HepG2 (cell line): ENCODE measurements at regions not wholly inside any gene's neighbourhood (a gene's known extent, or its start where the extent isn't known, plus 50 kb on each side); places are given as distances from the start of the nearest gene placed in this dataset.

ENCODE experiments used
- ATAC-seq: fragments of 200-7000 bp; cut with Tn5 transposase; 3 replicates; pipeline ENCODE4 v1.9.1; 2020; ENCODE audit warnings: mild to moderate bottlenecking, moderate library complexity
- BruUV-seq: library from RNA; stranded (reverse); fragments of 400-500 nt; replicated peaks from 2 replicates; lab custom pipeline; 2021; lab: Mats Ljungman, UMichigan
- CTCF ChIA-PET: fragments of 300-600 bp; formaldehyde crosslinking; extraction: SDS; loops from one replicate; lab custom pipeline; 2021; ENCODE audit warnings: low total read pairs, inconsistent platforms, low intra/inter-chr PET ratio; lab: Yijun Ruan, JAX
- POLR2A ChIA-PET: fragments of 350-600 bp; sonication (Branson Sonifier 250); formaldehyde crosslinking; loops from one replicate; lab custom pipeline; 2020; ENCODE audit warnings: antibody characterized with exemption, inconsistent platforms; lab: Yijun Ruan, JAX
- DNase-seq: peaks from one replicate; pipeline ENCODE4 v3.0.0-alpha.2; 2015; ENCODE audit warnings: low spot score
- FAIRE-seq: peaks from 3 replicates; lab custom pipeline; 2011; peaks lifted over from hg19 to GRCh38; lab: Jason Lieb, UNC
- H2AFZ ChIP-seq: one replicate; pipeline ENCODE4 v1.6.1; 2011; ENCODE audit warnings: low read length, inconsistent platforms
- H3K27ac ChIP-seq: fragments of 300-600 bp; 3 replicates; pipeline ENCODE4 v1.8.0; 2011; ENCODE audit warnings: mixed run types, mild to moderate bottlenecking, mixed read lengths, low read length, inconsistent platforms; ENCODE audit not compliant: insufficient read depth; ENCODE audit errors: extremely low read length
- H3K27me3 ChIP-seq, 2 experiments: fragments of 200-600 bp in 1 of 2; 2 replicates in 1 of 2; 3 replicates in 1 of 2; pipeline versions ENCODE4 v1.6.0 to v1.8.0; 2011; ENCODE audit warnings: low read length in 2 of 2, mild to moderate bottlenecking in 2 of 2, moderate library complexity in 2 of 2, inconsistent platforms in 1 of 2; ENCODE audit not compliant: insufficient read depth in 2 of 2, control insufficient read depth in 1 of 2
- H3K36me3 ChIP-seq, 2 experiments: fragments of 200-600 bp in 1 of 2; replicated peaks in 1 of 2; 2 replicates in 1 of 2; 3 replicates in 1 of 2; pipeline versions ENCODE4 v1.5.1 to v1.8.0; 2011; ENCODE audit warnings: low read length in 2 of 2, inconsistent platforms in 1 of 2; ENCODE audit not compliant: insufficient read depth in 2 of 2, control insufficient read depth in 1 of 2
- H3K4me1 ChIP-seq: 2 replicates; pipeline ENCODE4 v1.5.1; 2012; ENCODE audit warnings: low read length, inconsistent platforms; ENCODE audit not compliant: insufficient read depth
- H3K4me2 ChIP-seq: 2 replicates; pipeline ENCODE4 v1.6.0; 2011; ENCODE audit warnings: low read depth, low read length, inconsistent platforms
- H3K4me3 ChIP-seq, 3 experiments: fragments of 200-600 bp in 1 of 3; sonication (generic), shearing (Covaris generic) in 1 of 3; replicated peaks in 1 of 3; 2 replicates each; pipeline ENCODE4 v1.5.1; 2011 to 2016; ENCODE audit warnings: low read length in 3 of 3, inconsistent platforms in 2 of 3, low read depth in 2 of 3, mild to moderate bottlenecking in 2 of 3, control low read depth in 1 of 3, mixed read lengths in 1 of 3; ENCODE audit not compliant: insufficient read depth in 1 of 3
- H3K79me2 ChIP-seq: one replicate; pipeline ENCODE4 v1.6.1; 2011; ENCODE audit warnings: low read length, inconsistent platforms; ENCODE audit not compliant: insufficient read depth
- H3K9ac ChIP-seq: 2 replicates; pipeline ENCODE4 v1.6.0; 2011; ENCODE audit warnings: mild to moderate bottlenecking, low read depth, low read length, inconsistent platforms; ENCODE audit not compliant: insufficient read depth
- H3K9me3 ChIP-seq: 2 replicates; pipeline ENCODE4 v1.5.1; 2012; ENCODE audit warnings: mild to moderate bottlenecking, low read length
- H4K20me1 ChIP-seq: 2 replicates; pipeline ENCODE4 v1.6.0; 2011; ENCODE audit warnings: inconsistent platforms, mild to moderate bottlenecking, low read length, moderate library complexity; ENCODE audit not compliant: insufficient read depth
- PHF20 ChIP-seq: sonication (generic); formaldehyde crosslinking; IDR thresholded peaks from 2 replicates; pipeline ENCODE4 v1.5.0; 2020; ENCODE audit warnings: mild to moderate bottlenecking, missing genetic modification reagents
- SIX4 ChIP-seq: sonication (generic); formaldehyde crosslinking; IDR thresholded peaks from 2 replicates; pipeline ENCODE4 v1.4.0; 2020; ENCODE audit warnings: missing genetic modification reagents
- SRSF9 ChIP-seq: fragments of 200-400 bp; formaldehyde crosslinking; IDR thresholded peaks from 2 replicates; pipeline ENCODE4 v1.6.1; 2018; ENCODE audit warnings: borderline replicate concordance, mild to moderate bottlenecking, low read depth, low read length; ENCODE audit not compliant: insufficient read depth, poor library complexity, severe bottlenecking
- WGBS: methylation state at CpG from one replicate; pipeline ENCODE4 v1.1.6; 2017; ENCODE audit warnings: low lambda C conversion rate; 5-methylcytosine and 5-hydroxymethylcytosine counted together
- in situ Hi-C: cut with HindIII; loops from 2 replicates; pipeline ENCODE4 v1.10.0; 2017; ENCODE audit warnings: low pct_unique_long_range_greater_than_20kb; ENCODE audit not compliant: extremely low pct_ligation_motif_present
- intact Hi-C: fragments of 100-400 bp; cut with micrococcal nuclease; formaldehyde crosslinking; loops from one replicate; pipeline ENCODE4 v1.10.0; 2022; ENCODE audit not compliant: unreplicated experiment
- TF ChIP-seq, protein P1 (sequence below): sonication (generic); formaldehyde crosslinking; IDR thresholded peaks from 2 replicates; pipeline ENCODE4 v1.4.0; 2020; ENCODE audit warnings: missing genetic modification reagents, mild to moderate bottlenecking, borderline replicate concordance

DNA sequence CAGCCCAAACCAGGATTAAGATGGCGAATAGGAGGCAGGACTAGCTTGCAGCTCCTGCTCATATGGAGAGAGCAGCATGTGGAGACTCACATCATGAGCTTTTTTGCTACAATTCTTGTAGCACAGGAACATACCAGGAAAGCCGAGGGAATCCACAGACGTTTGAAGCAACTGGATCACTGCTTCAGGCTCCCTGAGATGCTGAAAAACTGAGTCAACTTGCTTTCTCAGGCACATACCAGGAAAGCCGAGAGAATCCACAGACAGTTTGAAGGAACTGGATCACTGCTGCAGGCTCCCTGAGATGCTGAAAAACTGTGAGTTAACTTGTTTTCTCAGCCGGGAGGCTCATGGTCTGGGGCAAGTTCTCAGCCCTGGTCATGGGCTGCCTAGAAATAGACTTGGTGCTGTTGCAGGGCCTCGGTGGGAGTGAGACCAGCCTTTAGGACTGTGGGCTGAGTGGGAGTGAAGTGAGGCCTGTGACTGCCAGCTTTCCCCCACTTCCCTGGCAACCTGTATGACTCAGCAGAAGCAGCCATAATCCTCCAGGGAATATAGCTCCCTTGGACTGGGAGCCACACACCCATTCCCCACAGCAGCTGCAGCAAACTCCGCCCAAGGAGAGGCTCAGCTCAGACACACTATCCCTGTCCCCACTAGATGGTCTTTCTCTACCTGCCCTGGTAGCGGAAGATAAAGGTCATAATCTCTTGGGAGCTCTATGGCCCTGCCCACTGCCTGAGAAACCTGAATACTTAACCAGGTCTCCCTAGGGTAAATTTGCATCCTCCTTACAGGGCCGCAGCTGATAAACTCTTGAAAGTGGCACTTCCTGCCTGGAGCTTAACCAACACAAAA is 51.9 kb upstream of the PFN2 start:
- CTCF ChIA-PET: no interaction called here
- in situ Hi-C loops (no loop called here), intact Hi-C loops (no loop called here)
- Histone ChIP-seq H3K27me3 (no peaks in the 10 kb centered on the region), H2AFZ (no peak overlapping the region), H3K79me2 (no peaks in the 10 kb centered on the region), H3K27ac (no peak overlapping the region), H4K20me1 (no peaks in the 10 kb centered on the region), H3K9ac (no peak overlapping the region), H3K4me1 (no peaks in the 10 kb centered on the region), H3K4me2 (no peak overlapping the region), H3K36me3 (no peaks in the 10 kb centered on the region), H3K4me3 (no peak overlapping the region), H3K9me3 (no peaks in the 10 kb centered on the region)
- TF ChIP-seq SRSF9: no peak
- TF ChIP-seq PHF20 (CRISPR knock-in tag): no peak
- TF ChIP-seq, protein P1, sequence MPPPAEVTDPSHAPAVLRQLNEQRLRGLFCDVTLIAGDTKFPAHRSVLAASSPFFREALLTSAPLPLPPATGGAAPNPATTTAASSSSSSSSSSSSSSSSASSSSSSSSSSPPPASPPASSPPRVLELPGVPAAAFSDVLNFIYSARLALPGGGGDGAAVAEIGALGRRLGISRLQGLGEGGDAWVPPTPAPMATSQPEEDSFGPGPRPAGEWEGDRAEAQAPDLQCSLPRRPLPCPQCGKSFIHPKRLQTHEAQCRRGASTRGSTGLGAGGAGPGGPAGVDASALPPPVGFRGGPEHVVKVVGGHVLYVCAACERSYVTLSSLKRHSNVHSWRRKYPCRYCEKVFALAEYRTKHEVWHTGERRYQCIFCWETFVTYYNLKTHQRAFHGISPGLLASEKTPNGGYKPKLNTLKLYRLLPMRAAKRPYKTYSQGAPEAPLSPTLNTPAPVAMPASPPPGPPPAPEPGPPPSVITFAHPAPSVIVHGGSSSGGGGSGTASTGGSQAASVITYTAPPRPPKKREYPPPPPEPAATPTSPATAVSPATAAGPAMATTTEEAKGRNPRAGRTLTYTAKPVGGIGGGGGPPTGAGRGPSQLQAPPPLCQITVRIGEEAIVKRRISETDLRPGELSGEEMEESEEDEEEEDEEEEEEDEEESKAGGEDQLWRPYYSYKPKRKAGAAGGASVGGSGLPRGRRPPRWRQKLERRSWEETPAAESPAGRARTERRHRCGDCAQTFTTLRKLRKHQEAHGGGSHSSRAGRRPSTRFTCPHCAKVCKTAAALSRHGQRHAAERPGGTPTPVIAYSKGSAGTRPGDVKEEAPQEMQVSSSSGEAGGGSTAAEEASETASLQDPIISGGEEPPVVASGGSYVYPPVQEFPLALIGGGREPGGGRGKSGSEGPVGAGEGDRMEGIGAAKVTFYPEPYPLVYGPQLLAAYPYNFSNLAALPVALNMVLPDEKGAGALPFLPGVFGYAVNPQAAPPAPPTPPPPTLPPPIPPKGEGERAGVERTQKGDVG (CRISPR knock-in tag): no peak
- TF ChIP-seq SIX4: no peak
- BruUV-seq: no TSS peak
- 47% methylated on average over 6 of the region's 9 CpGs for WGBS
- no peak for DNase-seq
- no peak for FAIRE-seq
- ATAC-seq: no peak
- POLR2A ChIA-PET: no interaction called here
